Panc1 (cell line): ENCODE measurements at regions not wholly inside any gene's neighbourhood (a gene's known extent, or its start where the extent isn't known, plus 50 kb on each side); places are given as distances from the start of the nearest gene placed in this dataset.

Experiments used
- SIN3A ChIP-seq: IDR thresholded peaks from 2 replicates; pipeline ENCODE4 v1.6.1; 2012; ENCODE audit warnings: low read depth, mild to moderate bottlenecking, low read length, moderate library complexity, borderline replicate concordance; ENCODE audit not compliant: insufficient read depth
- TF ChIP-seq, protein P1 (sequence below): fragments of 450-650 bp; IDR thresholded peaks from 2 replicates; pipeline ENCODE4 v1.5.1; 2017; ENCODE audit warnings: mild to moderate bottlenecking

DNA sequence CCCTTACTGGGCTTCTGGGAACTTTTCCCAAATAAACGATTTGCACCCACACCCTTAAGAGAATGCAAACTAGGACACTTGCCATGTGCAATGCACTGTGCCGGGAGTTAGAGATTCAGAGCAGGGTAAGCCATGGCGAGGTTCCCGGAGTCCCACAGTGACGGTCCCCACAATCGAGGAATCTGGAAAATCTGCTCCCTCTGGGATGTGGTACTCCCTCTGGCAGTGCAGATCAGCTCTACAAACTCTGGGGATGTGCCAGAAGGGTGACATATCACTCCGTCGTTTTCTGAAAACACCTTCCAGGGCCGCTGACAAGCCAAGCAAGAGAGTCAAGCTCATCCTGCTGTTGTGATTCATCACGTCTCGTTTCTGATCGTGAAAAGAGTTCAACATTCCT lies 537.5 kb downstream of the BCOR start:
- TF ChIP-seq, protein P1, sequence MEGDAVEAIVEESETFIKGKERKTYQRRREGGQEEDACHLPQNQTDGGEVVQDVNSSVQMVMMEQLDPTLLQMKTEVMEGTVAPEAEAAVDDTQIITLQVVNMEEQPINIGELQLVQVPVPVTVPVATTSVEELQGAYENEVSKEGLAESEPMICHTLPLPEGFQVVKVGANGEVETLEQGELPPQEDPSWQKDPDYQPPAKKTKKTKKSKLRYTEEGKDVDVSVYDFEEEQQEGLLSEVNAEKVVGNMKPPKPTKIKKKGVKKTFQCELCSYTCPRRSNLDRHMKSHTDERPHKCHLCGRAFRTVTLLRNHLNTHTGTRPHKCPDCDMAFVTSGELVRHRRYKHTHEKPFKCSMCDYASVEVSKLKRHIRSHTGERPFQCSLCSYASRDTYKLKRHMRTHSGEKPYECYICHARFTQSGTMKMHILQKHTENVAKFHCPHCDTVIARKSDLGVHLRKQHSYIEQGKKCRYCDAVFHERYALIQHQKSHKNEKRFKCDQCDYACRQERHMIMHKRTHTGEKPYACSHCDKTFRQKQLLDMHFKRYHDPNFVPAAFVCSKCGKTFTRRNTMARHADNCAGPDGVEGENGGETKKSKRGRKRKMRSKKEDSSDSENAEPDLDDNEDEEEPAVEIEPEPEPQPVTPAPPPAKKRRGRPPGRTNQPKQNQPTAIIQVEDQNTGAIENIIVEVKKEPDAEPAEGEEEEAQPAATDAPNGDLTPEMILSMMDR: no peak
- no peak for TF ChIP-seq SIN3A
